Adrenal gland (tissue), 5 donors: ENCODE measurements at regions not wholly inside any gene's neighbourhood (a gene's known extent, or its start where the extent isn't known, plus 50 kb on each side); places are given as distances from the start of the nearest gene placed in this dataset.

Experiments
- POLR2A ChIP-seq, 2 donors: fragments of 450-650 bp; IDR thresholded peaks; one replicate each; pipeline ENCODE4 v1.6.1; 2017; ENCODE audit warnings: antibody characterized with exemption in 2 of 2, mild to moderate bottlenecking in 2 of 2, moderate library complexity in 1 of 2
- TF ChIP-seq, protein P1 (sequence below), 6 experiments: fragments of 450-650 bp in 4 of 6; fragments of 200-600 bp in 2 of 6; sonication (generic) in 1 of 6; IDR thresholded peaks; 1 replicate in 5 of 6; 2 replicates in 1 of 6; pipeline versions ENCODE4 v1.5.1 to v1.8.0; 2016 to 2021; ENCODE audit warnings: antibody characterized with exemption in 6 of 6, mild to moderate bottlenecking in 2 of 6, moderate library complexity in 1 of 6
- donor health status: DM: no; HTN: no; CAD: no.

DNA sequence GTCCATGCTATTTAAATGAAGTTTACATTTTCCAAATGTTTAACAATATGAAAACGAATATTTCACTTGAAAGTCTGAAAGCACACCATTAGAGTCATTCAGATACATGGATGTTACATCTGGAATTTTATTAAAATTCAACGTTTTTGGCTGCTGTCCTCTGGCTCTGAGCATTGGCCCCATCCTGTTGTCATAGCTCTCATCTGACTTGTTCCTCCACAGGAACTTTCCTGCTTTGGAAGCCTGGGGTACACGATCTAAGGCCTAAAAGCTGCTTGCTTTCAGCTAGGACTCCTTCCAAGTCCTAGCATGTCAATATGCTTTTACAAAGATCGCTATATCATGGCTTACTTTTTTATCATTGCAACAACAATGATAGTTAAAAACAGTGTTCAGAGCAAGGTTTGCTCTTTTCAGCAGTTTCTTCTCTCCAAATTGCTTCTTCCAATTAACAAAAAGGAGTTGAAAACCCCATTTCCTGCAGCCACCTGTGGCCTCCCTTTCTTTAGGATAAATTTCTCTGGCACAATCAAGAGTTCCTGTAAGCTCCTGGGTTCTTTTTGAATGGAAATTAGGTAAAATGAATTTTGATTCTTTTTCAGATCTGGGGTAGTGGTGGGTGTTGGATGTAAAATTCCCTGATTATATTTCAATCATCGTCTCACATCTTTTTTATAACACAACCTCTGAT is 413.4 kb upstream of the AGA start:
- TF ChIP-seq POLR2A (IDR thresholded peaks at IDR 0.05): no peak
- TF ChIP-seq, protein P1, sequence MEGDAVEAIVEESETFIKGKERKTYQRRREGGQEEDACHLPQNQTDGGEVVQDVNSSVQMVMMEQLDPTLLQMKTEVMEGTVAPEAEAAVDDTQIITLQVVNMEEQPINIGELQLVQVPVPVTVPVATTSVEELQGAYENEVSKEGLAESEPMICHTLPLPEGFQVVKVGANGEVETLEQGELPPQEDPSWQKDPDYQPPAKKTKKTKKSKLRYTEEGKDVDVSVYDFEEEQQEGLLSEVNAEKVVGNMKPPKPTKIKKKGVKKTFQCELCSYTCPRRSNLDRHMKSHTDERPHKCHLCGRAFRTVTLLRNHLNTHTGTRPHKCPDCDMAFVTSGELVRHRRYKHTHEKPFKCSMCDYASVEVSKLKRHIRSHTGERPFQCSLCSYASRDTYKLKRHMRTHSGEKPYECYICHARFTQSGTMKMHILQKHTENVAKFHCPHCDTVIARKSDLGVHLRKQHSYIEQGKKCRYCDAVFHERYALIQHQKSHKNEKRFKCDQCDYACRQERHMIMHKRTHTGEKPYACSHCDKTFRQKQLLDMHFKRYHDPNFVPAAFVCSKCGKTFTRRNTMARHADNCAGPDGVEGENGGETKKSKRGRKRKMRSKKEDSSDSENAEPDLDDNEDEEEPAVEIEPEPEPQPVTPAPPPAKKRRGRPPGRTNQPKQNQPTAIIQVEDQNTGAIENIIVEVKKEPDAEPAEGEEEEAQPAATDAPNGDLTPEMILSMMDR (IDR thresholded peaks at IDR 0.05): no peak
